HepG2 (cell line): ENCODE measurements at regions not wholly inside any gene's neighbourhood (a gene's known extent, or its start where the extent isn't known, plus 50 kb on each side); places are given as distances from the start of the nearest gene placed in this dataset.

Experiments
- RAD21 ChIP-seq: fragments of 450-650 bp; formaldehyde crosslinking; IDR thresholded peaks from 2 replicates; pipeline ENCODE4 v1.5.0; 2020; ENCODE audit warnings: mild to moderate bottlenecking
- TF ChIP-seq, protein P1 (sequence below): sonication (generic); formaldehyde crosslinking; IDR thresholded peaks from 2 replicates; pipeline ENCODE4 v1.5.0; 2020; ENCODE audit warnings: mild to moderate bottlenecking, missing genetic modification reagents, moderate library complexity

DNA sequence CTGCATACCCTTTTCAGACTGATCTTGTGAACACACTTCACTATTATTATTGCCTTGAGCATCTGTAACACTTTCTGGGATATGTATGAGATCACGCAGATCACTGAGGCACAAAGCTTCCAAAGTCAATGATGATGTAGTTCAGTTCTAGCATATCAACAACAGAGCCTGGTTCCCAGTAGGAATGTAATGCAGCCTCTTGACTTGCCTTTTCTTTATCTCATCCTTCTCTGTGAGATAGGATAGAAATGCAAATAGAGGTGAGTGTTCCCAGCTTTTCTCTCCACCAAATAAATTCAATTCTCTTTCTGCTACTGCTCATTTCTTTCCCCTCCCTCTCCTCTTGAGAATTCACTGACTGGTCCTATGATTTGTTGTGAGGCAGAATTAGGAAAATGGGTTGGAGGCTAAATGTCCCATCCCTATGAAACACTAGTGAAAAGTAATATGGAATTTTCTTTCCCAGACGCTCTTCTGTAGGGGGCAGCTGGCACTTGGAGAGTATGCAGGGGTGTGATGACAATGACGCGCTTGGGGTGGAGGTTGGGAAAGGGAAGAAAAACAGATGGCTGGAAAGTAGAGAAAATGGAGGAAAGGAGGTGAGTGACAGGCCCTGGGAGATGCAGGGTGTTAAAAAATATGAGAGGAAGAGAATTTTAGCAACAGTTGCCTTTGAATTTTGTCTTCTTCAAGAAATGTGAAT, 96.0 kb upstream of the TMTC1 start:
- TF ChIP-seq, protein P1, sequence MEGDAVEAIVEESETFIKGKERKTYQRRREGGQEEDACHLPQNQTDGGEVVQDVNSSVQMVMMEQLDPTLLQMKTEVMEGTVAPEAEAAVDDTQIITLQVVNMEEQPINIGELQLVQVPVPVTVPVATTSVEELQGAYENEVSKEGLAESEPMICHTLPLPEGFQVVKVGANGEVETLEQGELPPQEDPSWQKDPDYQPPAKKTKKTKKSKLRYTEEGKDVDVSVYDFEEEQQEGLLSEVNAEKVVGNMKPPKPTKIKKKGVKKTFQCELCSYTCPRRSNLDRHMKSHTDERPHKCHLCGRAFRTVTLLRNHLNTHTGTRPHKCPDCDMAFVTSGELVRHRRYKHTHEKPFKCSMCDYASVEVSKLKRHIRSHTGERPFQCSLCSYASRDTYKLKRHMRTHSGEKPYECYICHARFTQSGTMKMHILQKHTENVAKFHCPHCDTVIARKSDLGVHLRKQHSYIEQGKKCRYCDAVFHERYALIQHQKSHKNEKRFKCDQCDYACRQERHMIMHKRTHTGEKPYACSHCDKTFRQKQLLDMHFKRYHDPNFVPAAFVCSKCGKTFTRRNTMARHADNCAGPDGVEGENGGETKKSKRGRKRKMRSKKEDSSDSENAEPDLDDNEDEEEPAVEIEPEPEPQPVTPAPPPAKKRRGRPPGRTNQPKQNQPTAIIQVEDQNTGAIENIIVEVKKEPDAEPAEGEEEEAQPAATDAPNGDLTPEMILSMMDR (CRISPR knock-in tag): no peak
- no peak for TF ChIP-seq RAD21 (CRISPR knock-in tag)
